ENCODE measurements at regions not wholly inside any gene's neighbourhood (a gene's known extent, or its start where the extent isn't known, plus 50 kb on each side); places are given as distances from the start of the nearest gene placed in this dataset.

- Histone ChIP-seq H3K4me2 (ENCODE audit: unreplicated experiment) (no peak overlapping the region), H3K79me2 (ENCODE audit: insufficient read depth) (no peaks in the 10 kb centered on the region), H3K27ac (no peak overlapping the region), H3K4me1 (ENCODE audit: insufficient read depth) (0 out of 2 replicates have a peak, but pooled peaks cover 3% of the 10 kb centered on the region), H3F3A (ENCODE audit: insufficient read depth) (0 out of 2 replicates have a peak, but pooled peaks cover 6% of the 10 kb centered on the region), H3K9ac (no peak overlapping the region), H2AFZ (no peak overlapping the region), H3K4me3 (no peak overlapping the region), H4K20me1 (ENCODE audit: insufficient read depth) (no peaks in the 10 kb centered on the region), H3K36me3 (ENCODE audit: low read depth) (no peaks in the 10 kb centered on the region), H3K9me2 (ENCODE audit: insufficient read depth) (no peaks in the 10 kb centered on the region), H3K27me3 (replicated peaks; ENCODE audit: insufficient read depth) (no peaks in the 10 kb centered on the region), H3K9me3 (ENCODE audit: low read depth) (no peaks in the 10 kb centered on the region)
- DNase-seq, result no peak
- in situ Hi-C loops (cut with MboI), result no loop called here
- TF ChIP-seq EZH2phosphoT487 (IDR thresholded peaks at IDR 0.05; ENCODE audit: insufficient read depth, low read depth), result no peak
- TF ChIP-seq EZH2 (IDR thresholded peaks at IDR 0.05; ENCODE audit: insufficient read depth, poor library complexity, severe bottlenecking), result no peak
- WGBS, 2 experiments (ENCODE audit: low coverage in 1 of 2, low lambda C conversion rate in 2 of 2, missing lambda C conversion rate in 2 of 2), result 77 to 79% methylated on average over 3 of the region's 3 CpGs
Observed at GRCh38 chr4:54395013-54395527, 166.0 kb downstream of the PDGFRA start.

DNA sequence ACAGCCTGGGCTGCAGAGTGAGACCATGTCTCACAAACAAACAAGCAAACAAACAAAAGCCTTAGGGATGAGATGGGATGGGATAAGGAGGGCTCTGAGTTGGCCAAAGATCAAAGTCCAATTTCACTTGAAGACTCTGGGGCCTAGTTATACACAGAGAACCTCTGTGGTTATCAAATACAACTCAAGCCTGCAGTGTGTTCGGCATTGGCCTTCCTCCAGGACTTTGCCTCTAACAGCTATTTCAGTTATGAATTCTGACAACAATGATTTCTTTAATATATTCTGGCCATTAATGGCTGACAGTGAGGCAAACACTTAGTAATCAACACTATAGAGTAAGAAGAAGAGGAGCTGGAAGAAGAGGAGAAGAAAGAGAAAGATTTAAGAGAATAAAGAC is 171.1 kb downstream of the PDGFRA start:
- no peaks in the 10 kb centered on the region for H4K20me1 ChIP-seq (ENCODE audit: insufficient read depth)
- H3K9me3 ChIP-seq (ENCODE audit: low read depth), result no peaks in the 10 kb centered on the region
- no peaks in the 10 kb centered on the region; the same call in 1 of the 2 replicates for H3K9me2 ChIP-seq (ENCODE audit: insufficient read depth)
- H2AFZ ChIP-seq, result peak overlapping the region; percentile 67; the same call in 1 of the 2 replicates
- H3K4me2 ChIP-seq (ENCODE audit: unreplicated experiment), result no peak overlapping the region
- no peaks in the 10 kb centered on the region for H3K36me3 ChIP-seq (ENCODE audit: low read depth)
- WGBS, 2 experiments (ENCODE audit: low coverage in 1 of 2, low lambda C conversion rate in 2 of 2, missing lambda C conversion rate in 2 of 2), result 76 to 78% methylated on average over 1 of the region's 1 CpG
- no peak overlapping the region for H3K27ac ChIP-seq
- in situ Hi-C loops (cut with MboI), result no loop called here
- H3K4me3 ChIP-seq, result no peak overlapping the region
- H3K79me2 ChIP-seq (ENCODE audit: insufficient read depth), result no peaks in the 10 kb centered on the region
- 0 out of 2 replicates have a peak, but pooled peaks cover 3% of the 10 kb centered on the region for H3K4me1 ChIP-seq (ENCODE audit: insufficient read depth)
- H3K9ac ChIP-seq, result no peak overlapping the region
- 0 out of 2 replicates have a peak, but pooled peaks cover 6% of the 10 kb centered on the region for H3F3A ChIP-seq (ENCODE audit: insufficient read depth)
- DNase-seq, result no peak
- H3K27me3 ChIP-seq (replicated peaks; ENCODE audit: insufficient read depth), result no peaks in the 10 kb centered on the region
- no peak for TF ChIP-seq EZH2phosphoT487 (IDR thresholded peaks at IDR 0.05; ENCODE audit: insufficient read depth, low read depth)
- no peak for TF ChIP-seq EZH2 (IDR thresholded peaks at IDR 0.05; ENCODE audit: insufficient read depth, poor library complexity, severe bottlenecking)

DNA sequence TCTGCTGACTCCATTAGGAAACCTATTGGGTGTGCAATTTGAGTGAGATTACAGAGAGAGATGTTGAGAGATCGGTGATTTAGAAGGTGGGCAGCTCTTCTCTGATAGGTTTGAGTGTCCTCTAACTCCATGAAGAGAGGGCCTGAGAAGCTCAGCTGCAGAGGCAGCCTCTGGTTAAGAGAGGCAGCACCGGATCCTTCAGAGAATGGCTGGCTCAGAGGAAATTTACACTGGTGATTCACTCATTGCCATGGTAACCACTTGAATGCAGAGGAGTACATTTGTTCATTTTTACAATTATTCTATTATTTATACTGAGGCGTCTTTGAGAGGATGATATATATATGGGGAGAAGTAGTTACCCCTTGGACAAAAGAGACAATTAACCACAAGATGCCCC is 171.7 kb downstream of the PDGFRA start:
- no peaks in the 10 kb centered on the region; the same call in 1 of the 2 replicates for H3K9me2 ChIP-seq (ENCODE audit: insufficient read depth)
- in situ Hi-C loops (cut with MboI), result no loop called here

GRCh38 chr4:54402880-54403480 is 173.9 kb downstream of the PDGFRA start:
- 0 out of 2 replicates have a peak, but pooled peaks cover 3% of the 10 kb centered on the region for H3K4me1 ChIP-seq (ENCODE audit: insufficient read depth)
- in situ Hi-C loops (cut with MboI), result no loop called here
- 0 out of 2 replicates have a peak, but pooled peaks cover 6% of the 10 kb centered on the region for H3F3A ChIP-seq (ENCODE audit: insufficient read depth)
- no peak for DNase-seq
- H3K9me3 ChIP-seq (ENCODE audit: low read depth), result no peaks in the 10 kb centered on the region
- H3K27me3 ChIP-seq (replicated peaks; ENCODE audit: insufficient read depth), result 0 out of 2 replicates have a peak, but pooled peaks cover 4% of the 10 kb centered on the region
- no peaks in the 10 kb centered on the region for H4K20me1 ChIP-seq (ENCODE audit: insufficient read depth)
- no peak overlapping the region for H2AFZ ChIP-seq
- no peak overlapping the region for H3K9ac ChIP-seq
- H3K79me2 ChIP-seq (ENCODE audit: insufficient read depth), result no peaks in the 10 kb centered on the region
- TF ChIP-seq EZH2phosphoT487 (IDR thresholded peaks at IDR 0.05; ENCODE audit: insufficient read depth, low read depth) (no peak), EZH2 (IDR thresholded peaks at IDR 0.05; ENCODE audit: insufficient read depth, poor library complexity, severe bottlenecking) (no peak)
- no peaks in the 10 kb centered on the region for H3K36me3 ChIP-seq (ENCODE audit: low read depth)
- H3K27ac ChIP-seq, result no peak overlapping the region
- no peaks in the 10 kb centered on the region; the same call in 1 of the 2 replicates for H3K9me2 ChIP-seq (ENCODE audit: insufficient read depth)
- H3K4me3 ChIP-seq, result no peak overlapping the region
- H3K4me2 ChIP-seq (ENCODE audit: unreplicated experiment), result no peak overlapping the region
- WGBS, 2 experiments (ENCODE audit: low coverage in 1 of 2, low lambda C conversion rate in 2 of 2, missing lambda C conversion rate in 2 of 2), result 72 to 74% methylated on average over 14 of the region's 15 CpGs

More for the DNA sequence above, 171.7 kb downstream of the PDGFRA start:
- Histone ChIP-seq H3K36me3 (ENCODE audit: low read depth) (no peaks in the 10 kb centered on the region), H3K9ac (no peak overlapping the region), H3K79me2 (ENCODE audit: insufficient read depth) (no peaks in the 10 kb centered on the region), H3K4me2 (ENCODE audit: unreplicated experiment) (no peak overlapping the region), H3K4me1 (ENCODE audit: insufficient read depth) (0 out of 2 replicates have a peak, but pooled peaks cover 3% of the 10 kb centered on the region), H3K27me3 (replicated peaks; ENCODE audit: insufficient read depth) (no peaks in the 10 kb centered on the region), H2AFZ (peak overlapping the region; percentile 67), H3K4me3 (no peak overlapping the region), H4K20me1 (ENCODE audit: insufficient read depth) (no peaks in the 10 kb centered on the region), H3F3A (ENCODE audit: insufficient read depth) (0 out of 2 replicates have a peak, but pooled peaks cover 6% of the 10 kb centered on the region), H3K9me3 (ENCODE audit: low read depth) (no peaks in the 10 kb centered on the region), H3K27ac (0 out of 2 replicates have a peak overlapping the region, but pooled peaks have one; percentile 19)
- WGBS, 2 experiments (ENCODE audit: low coverage in 1 of 2, low lambda C conversion rate in 2 of 2, missing lambda C conversion rate in 2 of 2), result 9 to 15% methylated on average over 3 of the region's 3 CpGs
- peak; percentile 92 for DNase-seq
- no peak for TF ChIP-seq EZH2phosphoT487 (IDR thresholded peaks at IDR 0.05; ENCODE audit: insufficient read depth, low read depth)
- TF ChIP-seq EZH2 (IDR thresholded peaks at IDR 0.05; ENCODE audit: insufficient read depth, poor library complexity, severe bottlenecking), result no peak
